GM12874 (cell line): ENCODE measurements at regions not wholly inside any gene's neighbourhood (a gene's known extent, or its start where the extent isn't known, plus 50 kb on each side); places are given as distances from the start of the nearest gene placed in this dataset.

Source experiments
- TF ChIP-seq, protein P1 (sequence below): IDR thresholded peaks from 2 replicates; pipeline ENCODE4 v1.5.1; 2011; ENCODE audit warnings: low read depth, mild to moderate bottlenecking, control low read depth, low read length, moderate library complexity; ENCODE audit not compliant: insufficient read depth

GRCh38 chr17:30600830-30601494, 123.8 kb downstream of the GOSR1 start:
- TF ChIP-seq, protein P1, sequence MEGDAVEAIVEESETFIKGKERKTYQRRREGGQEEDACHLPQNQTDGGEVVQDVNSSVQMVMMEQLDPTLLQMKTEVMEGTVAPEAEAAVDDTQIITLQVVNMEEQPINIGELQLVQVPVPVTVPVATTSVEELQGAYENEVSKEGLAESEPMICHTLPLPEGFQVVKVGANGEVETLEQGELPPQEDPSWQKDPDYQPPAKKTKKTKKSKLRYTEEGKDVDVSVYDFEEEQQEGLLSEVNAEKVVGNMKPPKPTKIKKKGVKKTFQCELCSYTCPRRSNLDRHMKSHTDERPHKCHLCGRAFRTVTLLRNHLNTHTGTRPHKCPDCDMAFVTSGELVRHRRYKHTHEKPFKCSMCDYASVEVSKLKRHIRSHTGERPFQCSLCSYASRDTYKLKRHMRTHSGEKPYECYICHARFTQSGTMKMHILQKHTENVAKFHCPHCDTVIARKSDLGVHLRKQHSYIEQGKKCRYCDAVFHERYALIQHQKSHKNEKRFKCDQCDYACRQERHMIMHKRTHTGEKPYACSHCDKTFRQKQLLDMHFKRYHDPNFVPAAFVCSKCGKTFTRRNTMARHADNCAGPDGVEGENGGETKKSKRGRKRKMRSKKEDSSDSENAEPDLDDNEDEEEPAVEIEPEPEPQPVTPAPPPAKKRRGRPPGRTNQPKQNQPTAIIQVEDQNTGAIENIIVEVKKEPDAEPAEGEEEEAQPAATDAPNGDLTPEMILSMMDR, result no peak

DNA sequence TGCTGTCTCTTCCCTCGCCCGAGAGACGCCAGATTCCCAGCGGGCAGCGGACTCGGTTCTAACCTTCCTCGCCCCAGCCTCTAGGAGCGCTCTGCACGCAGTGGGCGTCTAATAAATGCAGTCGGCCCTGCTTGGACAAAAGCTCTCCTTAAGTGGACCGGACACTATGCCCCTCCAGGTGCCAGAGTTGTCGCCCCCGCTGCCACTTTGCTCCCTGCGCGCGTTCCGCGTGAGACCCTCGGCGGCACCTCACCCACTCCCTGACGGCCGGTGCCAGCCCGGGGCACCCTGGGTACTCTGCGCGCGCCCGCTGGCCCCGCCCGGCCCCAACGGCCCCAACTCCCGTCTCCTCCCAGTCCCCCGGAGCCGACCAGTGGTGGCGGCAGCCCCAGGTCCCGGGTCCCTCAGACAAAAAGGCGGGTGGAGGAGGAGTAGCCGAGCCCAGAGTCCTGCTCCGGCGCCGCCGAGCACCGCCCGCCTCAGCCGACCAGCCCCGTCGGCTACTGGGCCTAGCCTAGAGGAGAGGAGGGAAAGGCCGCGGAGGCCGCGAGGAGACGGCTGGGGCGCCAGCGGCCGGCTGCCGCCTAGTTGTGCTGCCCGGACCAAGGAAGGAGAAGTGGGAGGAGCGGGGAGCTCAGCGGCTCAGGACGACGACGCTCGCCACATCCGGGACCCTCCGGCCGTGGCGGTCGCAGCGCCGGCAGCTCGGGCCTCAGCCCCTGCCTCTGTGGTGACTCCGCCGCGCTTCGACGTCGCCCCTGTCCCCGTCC, 123.0 kb downstream of the GOSR1 start:
- TF ChIP-seq, protein P1, result peak; percentile 70

DNA sequence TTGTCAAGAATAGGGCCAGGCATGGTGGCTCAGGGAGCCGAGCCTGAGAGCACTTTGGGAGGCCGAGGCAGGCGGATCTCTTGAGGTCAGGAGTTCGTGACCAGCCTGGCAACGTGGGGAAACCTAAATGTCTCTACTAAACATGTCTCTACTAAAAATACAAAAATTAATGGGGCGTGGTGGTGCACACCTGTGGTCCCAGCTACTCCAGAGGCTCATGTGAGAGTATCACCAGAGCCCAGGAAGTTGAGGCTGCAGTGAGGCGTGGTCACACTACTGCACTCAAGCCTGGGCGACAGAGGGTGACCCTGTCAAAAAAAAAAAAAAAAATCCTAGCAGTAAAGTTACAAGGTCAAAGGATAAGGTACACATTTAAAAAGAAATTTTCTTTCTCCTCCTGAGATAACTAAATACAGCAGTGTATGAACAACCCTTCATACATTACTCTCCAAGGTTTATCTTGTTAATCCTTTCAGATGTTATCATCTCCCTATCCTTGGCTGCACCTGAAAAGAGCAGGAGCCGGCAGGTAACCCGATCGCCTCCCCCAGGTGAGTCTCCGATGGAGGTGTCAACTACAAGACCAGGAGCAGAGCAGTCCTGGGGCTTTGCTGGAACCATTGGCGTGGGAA, 122.3 kb downstream of the GOSR1 start:
- TF ChIP-seq, protein P1, result no peak

DNA sequence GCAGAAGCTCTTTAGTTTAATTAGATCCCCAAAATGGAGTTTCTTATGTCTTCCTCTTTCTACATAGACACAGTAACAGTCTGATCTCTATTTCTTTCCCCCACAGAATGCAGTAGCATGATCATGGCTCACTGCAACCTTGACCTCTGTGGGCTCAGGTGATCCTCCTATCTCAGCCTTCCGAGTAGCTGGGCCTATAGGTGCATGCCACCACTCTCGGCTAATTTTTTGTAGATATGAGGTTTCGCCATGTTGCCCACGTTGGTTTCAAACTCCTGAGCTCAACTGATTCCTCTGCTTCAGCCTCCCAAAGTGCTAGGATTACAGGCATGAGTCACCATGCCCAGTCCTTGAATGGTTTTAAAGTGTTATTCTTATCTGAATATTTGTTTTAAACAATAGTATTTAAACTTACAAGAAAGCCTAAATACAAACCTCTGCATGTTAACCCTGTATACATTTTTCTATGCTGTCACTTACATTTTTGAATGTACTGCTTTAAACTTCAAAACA, 120.6 kb downstream of the GOSR1 start:
- TF ChIP-seq, protein P1, result no peak

DNA sequence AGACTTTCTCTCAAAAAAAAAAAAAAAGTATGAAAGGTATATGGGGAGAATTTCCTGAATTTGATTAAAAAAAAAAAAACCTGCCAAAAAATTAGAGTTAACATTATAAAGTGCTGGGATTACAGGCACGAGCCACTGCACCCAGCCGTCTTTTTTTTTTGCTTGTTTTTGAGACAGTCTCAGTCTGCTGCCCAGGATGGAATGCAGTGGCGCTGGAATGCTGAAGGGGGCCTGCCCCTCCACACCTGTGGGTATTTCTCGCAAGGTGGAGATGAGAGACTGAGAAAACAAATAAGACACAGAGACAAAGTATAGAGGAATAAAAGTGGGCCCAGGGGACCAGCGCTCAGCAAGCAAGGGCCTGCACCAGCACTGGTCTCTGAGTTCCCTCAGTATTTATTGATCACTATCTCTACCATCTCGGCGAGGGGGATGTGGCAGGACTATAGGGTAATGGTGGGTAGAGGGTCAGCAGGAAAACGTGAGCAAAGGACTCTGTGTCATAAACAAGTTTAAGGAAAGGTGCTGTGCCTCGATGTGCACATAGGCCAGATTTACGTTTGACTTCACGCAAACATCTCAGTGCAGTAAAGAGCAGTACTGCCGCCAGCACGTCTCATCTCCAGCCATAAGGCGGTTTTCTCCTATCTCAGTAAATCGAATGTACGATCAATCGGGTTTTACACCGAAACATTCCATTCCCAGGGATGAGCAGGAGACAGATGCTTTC, 117.2 kb downstream of the GOSR1 start:
- TF ChIP-seq, protein P1, result no peak

GRCh38 chr17:30590081-30590733, 113.0 kb downstream of the GOSR1 start:
- TF ChIP-seq, protein P1, result no peak
